Natural killer cell (primary cell): ENCODE measurements at regions not wholly inside any gene's neighbourhood (a gene's known extent, or its start where the extent isn't known, plus 50 kb on each side); places are given as distances from the start of the nearest gene placed in this dataset.

Experiments
- ATAC-seq, 3 donors: fragments of 150-1000 bp in 2 of 3; fragments of 200-7000 bp in 1 of 3; cut with Tn5 transposase; 1 replicate in 1 of 3; 2 replicates in 2 of 3; pipeline ENCODE4 v1.10.0; 2021; ENCODE audit warnings: mild to moderate bottlenecking in 2 of 3, moderate library complexity in 2 of 3
- DNase-seq, 2 donors: peaks; one replicate each; pipeline versions ENCODE4 v3.0.0 to v3.0.0-alpha.2; 2013 to 2021; ENCODE audit warnings: mixed read lengths in 1 of 2
- H3K27ac ChIP-seq: one replicate; pipeline ENCODE4 v1.5.1; 2013; ENCODE audit warnings: mild to moderate bottlenecking, low read length
- H3K27me3 ChIP-seq: one replicate; pipeline ENCODE4 v1.6.1; 2013; ENCODE audit warnings: low read length; ENCODE audit not compliant: control insufficient read depth, insufficient read depth
- H3K36me3 ChIP-seq: one replicate; pipeline ENCODE4 v1.6.1; 2013; ENCODE audit warnings: low read length; ENCODE audit not compliant: control insufficient read depth, insufficient read depth
- H3K4me1 ChIP-seq: one replicate; pipeline ENCODE4 v1.6.1; 2013; ENCODE audit warnings: low read length; ENCODE audit not compliant: control insufficient read depth, insufficient read depth
- H3K4me3 ChIP-seq: one replicate; pipeline ENCODE4 v1.5.1; 2013; ENCODE audit warnings: low read length
- H3K9me3 ChIP-seq: one replicate; pipeline ENCODE4 v1.6.1; 2013; ENCODE audit warnings: low read length; ENCODE audit not compliant: control insufficient read depth, insufficient read depth
- H3K27ac Mint-ChIP-seq, 2 donors: one replicate each; pipeline ENCODE4 v1.8.0; 2022; ENCODE audit warnings: mild to moderate bottlenecking in 2 of 2, mixed read lengths in 2 of 2, moderate library complexity in 1 of 2
- H3K27me3 Mint-ChIP-seq, 2 donors: one replicate each; pipeline ENCODE4 v1.8.0; 2022; ENCODE audit warnings: low read depth in 2 of 2, mixed read lengths in 2 of 2
- H3K36me3 Mint-ChIP-seq: one replicate; pipeline ENCODE4 v1.8.0; 2022; ENCODE audit warnings: mixed read lengths
- H3K4me1 Mint-ChIP-seq, 2 donors: one replicate each; pipeline ENCODE4 v1.8.0; 2022; ENCODE audit warnings: mixed read lengths in 2 of 2
- H3K4me3 Mint-ChIP-seq: one replicate; pipeline ENCODE4 v1.8.0; 2022; ENCODE audit warnings: mild to moderate bottlenecking, moderate library complexity, mixed read lengths
- H3K9me3 Mint-ChIP-seq, 2 donors: one replicate each; pipeline ENCODE4 v1.8.0; 2022; ENCODE audit warnings: mixed read lengths in 2 of 2
- CTCF ChIP-seq: fragments of 200-600 bp; IDR thresholded peaks from one replicate; pipeline ENCODE4 v1.8.0; 2022; ENCODE audit warnings: antibody characterized with exemption
- WGBS: methylation state at CpG from one replicate; pipeline ENCODE4 v1.1.7; 2013; ENCODE audit warnings: missing lambda C conversion rate; ENCODE audit not compliant: insufficient coverage; 5-methylcytosine and 5-hydroxymethylcytosine counted together
- intact Hi-C: fragments of 100-400 bp; cut with micrococcal nuclease; formaldehyde crosslinking; loops from one replicate; pipeline ENCODE4 v1.14.2; 2022

- no peaks in the 10 kb centered on the region for H3K27me3 ChIP-seq
- TF ChIP-seq CTCF, result no peak
- no peaks in the 10 kb centered on the region for H3K9me3 ChIP-seq
- H3K36me3 ChIP-seq, result no peaks in the 10 kb centered on the region
- no peak overlapping the region for H3K4me3 ChIP-seq
- intact Hi-C loops, result no loop called here
- H3K4me1 ChIP-seq, result no peaks in the 10 kb centered on the region
- no peak overlapping the region for H3K27ac ChIP-seq
- Mint-ChIP-seq H3K27me3 (peaks cover 6 to 27% of the 10 kb centered on the region in 2 donors), H3K27ac (no peak overlapping the region), H3K4me3 (no peak overlapping the region), H3K9me3 (no peaks in the 10 kb centered on the region), H3K4me1 (no peaks in the 10 kb centered on the region), H3K36me3 (no peaks in the 10 kb centered on the region)
- no peak for DNase-seq
- ATAC-seq, result no peak
- WGBS, result no CpG with 5 or more reads among the region's 1 CpG
Observed at GRCh38 chr15:61481886-61482285, 252.8 kb upstream of the RORA start.

GRCh38 chr15:61480863-61481262 is 251.8 kb upstream of the RORA start:
- no peak for DNase-seq
- no peaks in the 10 kb centered on the region for H3K36me3 ChIP-seq
- no peak for TF ChIP-seq CTCF
- no peak overlapping the region for H3K4me3 Mint-ChIP-seq
- 81% methylated on average over 4 of the region's 5 CpGs for WGBS
- no peaks in the 10 kb centered on the region for H3K9me3 ChIP-seq
- no peaks in the 10 kb centered on the region for H3K27me3 ChIP-seq
- no peaks in the 10 kb centered on the region for H3K9me3 Mint-ChIP-seq
- peaks cover 6 to 22% of the 10 kb centered on the region in 2 donors for H3K27me3 Mint-ChIP-seq
- no peaks in the 10 kb centered on the region for H3K4me1 ChIP-seq
- H3K4me3 ChIP-seq, result no peak overlapping the region
- H3K4me1 Mint-ChIP-seq, result no peaks in the 10 kb centered on the region
- intact Hi-C loops, result no loop called here
- no peak for ATAC-seq
- H3K36me3 Mint-ChIP-seq, result no peaks in the 10 kb centered on the region
- no peak overlapping the region for H3K27ac Mint-ChIP-seq
- H3K27ac ChIP-seq, result no peak overlapping the region

- H3K27me3 Mint-ChIP-seq, result peaks cover 6 to 22% of the 10 kb centered on the region in 2 donors
- no peaks in the 10 kb centered on the region for H3K4me1 Mint-ChIP-seq
- DNase-seq (no peak), ATAC-seq (no peak)
- H3K9me3 Mint-ChIP-seq, result no peaks in the 10 kb centered on the region
- Histone ChIP-seq H3K36me3 (no peaks in the 10 kb centered on the region), H3K9me3 (no peaks in the 10 kb centered on the region), H3K4me1 (no peaks in the 10 kb centered on the region), H3K4me3 (no peak overlapping the region), H3K27ac (no peak overlapping the region), H3K27me3 (no peaks in the 10 kb centered on the region)
- TF ChIP-seq CTCF, result no peak
- H3K36me3 Mint-ChIP-seq, result no peaks in the 10 kb centered on the region
- no peak overlapping the region for H3K4me3 Mint-ChIP-seq
- H3K27ac Mint-ChIP-seq, result no peak overlapping the region
- intact Hi-C loops, result no loop called here
- 78% methylated on average over 5 of the region's 5 CpGs for WGBS
Observed at GRCh38 chr15:61480295-61480694, 251.2 kb upstream of the RORA start.

GRCh38 chr15:61479613-61480012 is 250.5 kb upstream of the RORA start:
- no peak overlapping the region for H3K4me3 ChIP-seq
- intact Hi-C loops, result no loop called here
- no peaks in the 10 kb centered on the region for H3K9me3 ChIP-seq
- no peaks in the 10 kb centered on the region for H3K27me3 ChIP-seq
- ATAC-seq (no peak), DNase-seq (no peak)
- no peak for TF ChIP-seq CTCF
- no peaks in the 10 kb centered on the region for H3K36me3 Mint-ChIP-seq
- no peak overlapping the region for H3K4me3 Mint-ChIP-seq
- no peaks in the 10 kb centered on the region for H3K9me3 Mint-ChIP-seq
- H3K27ac ChIP-seq, result no peak overlapping the region
- 93% methylated on average over 2 of the region's 2 CpGs for WGBS
- no peaks in the 10 kb centered on the region for H3K36me3 ChIP-seq
- H3K27ac Mint-ChIP-seq, result no peak overlapping the region
- H3K4me1 ChIP-seq, result no peaks in the 10 kb centered on the region
- H3K27me3 Mint-ChIP-seq, result peaks cover 12 to 28% of the 10 kb centered on the region in 2 donors
- no peaks in the 10 kb centered on the region for H3K4me1 Mint-ChIP-seq
